KMS-11 (cell line): ENCODE measurements at regions not wholly inside any gene's neighbourhood (a gene's known extent, or its start where the extent isn't known, plus 50 kb on each side); places are given as distances from the start of the nearest gene placed in this dataset.

Experiments used
- H2AFZ ChIP-seq: fragments of 200-600 bp; sonication (generic); 2 replicates; pipeline ENCODE4 v1.6.1; 2016; ENCODE audit warnings: antibody characterized with exemption, mixed run types, low read depth
- H3K27ac ChIP-seq: fragments of 200-600 bp; sonication (generic); 2 replicates; pipeline ENCODE4 v1.6.1; 2016; ENCODE audit warnings: mild to moderate bottlenecking, mixed run types
- H3K27me3 ChIP-seq: fragments of 200-600 bp; sonication (generic); 2 replicates; pipeline ENCODE4 v1.6.1; 2017; ENCODE audit warnings: mild to moderate bottlenecking, low read depth, mixed run types, moderate library complexity; ENCODE audit not compliant: insufficient read depth
- H3K36me3 ChIP-seq: fragments of 200-600 bp; sonication (generic); 2 replicates; pipeline ENCODE4 v1.6.1; 2017; ENCODE audit warnings: mild to moderate bottlenecking, mixed run types; ENCODE audit not compliant: insufficient read depth
- H3K4me1 ChIP-seq: fragments of 200-600 bp; sonication (generic); 2 replicates; pipeline ENCODE4 v1.6.1; 2016; ENCODE audit warnings: mild to moderate bottlenecking, low read depth, mixed run types; ENCODE audit not compliant: poor library complexity, severe bottlenecking
- H3K4me2 ChIP-seq: fragments of 200-600 bp; sonication (generic); 2 replicates; pipeline ENCODE4 v1.7.0; 2016; ENCODE audit warnings: mild to moderate bottlenecking, mixed run types
- H3K4me3 ChIP-seq: fragments of 200-600 bp; sonication (generic); IDR thresholded peaks from 2 replicates; pipeline ENCODE4 v1.6.1; 2017; ENCODE audit warnings: low read depth, low read length, mixed read lengths; ENCODE audit not compliant: insufficient read depth
- H3K79me2 ChIP-seq: fragments of 200-600 bp; sonication (generic); 2 replicates; pipeline ENCODE4 v1.6.1; 2016; ENCODE audit warnings: low read depth, mixed run types; ENCODE audit not compliant: insufficient read depth
- H3K9ac ChIP-seq: fragments of 200-600 bp; sonication (generic); 2 replicates; pipeline ENCODE4 v1.6.1; 2016; ENCODE audit warnings: mild to moderate bottlenecking, mixed run types
- H4K20me1 ChIP-seq: fragments of 200-600 bp; sonication (generic); 2 replicates; pipeline ENCODE4 v1.6.1; 2016; ENCODE audit warnings: mild to moderate bottlenecking, mixed run types; ENCODE audit not compliant: insufficient read depth
- TF ChIP-seq, protein P1 (sequence below): fragments of 200-600 bp; sonication (generic); conservative IDR thresholded peaks from 2 replicates; pipeline ENCODE4 v1.6.1; 2017; ENCODE audit warnings: low read depth, mild to moderate bottlenecking, antibody characterized with exemption, low read length, moderate library complexity, mixed read lengths

DNA sequence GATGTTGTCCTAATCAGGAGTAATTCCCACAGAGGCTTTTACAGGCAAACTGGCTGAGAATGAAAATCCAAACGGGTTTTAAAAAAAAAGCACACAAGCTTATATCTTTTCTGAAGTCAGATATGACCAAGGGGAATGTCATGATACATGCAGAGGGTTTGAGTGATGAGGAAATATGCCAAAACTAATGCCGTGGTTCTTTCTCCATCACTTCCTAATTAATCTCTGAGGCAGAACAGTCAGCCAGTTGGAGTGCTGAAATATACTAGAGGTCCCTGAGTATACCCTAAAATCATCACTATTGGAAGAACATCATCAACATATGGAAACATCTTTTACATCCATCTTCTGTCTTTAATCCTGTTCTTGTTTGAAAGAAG, 160.8 kb upstream of the FAR2 start:
- no peak overlapping the region for H3K4me3 ChIP-seq
- H2AFZ ChIP-seq: no peak overlapping the region
- no peaks in the 10 kb centered on the region for H3K4me1 ChIP-seq
- no peak overlapping the region for H3K4me2 ChIP-seq
- no peaks in the 10 kb centered on the region for H3K27me3 ChIP-seq
- no peaks in the 10 kb centered on the region for H3K79me2 ChIP-seq
- H4K20me1 ChIP-seq: no peaks in the 10 kb centered on the region
- no peak overlapping the region for H3K9ac ChIP-seq
- TF ChIP-seq, protein P1, sequence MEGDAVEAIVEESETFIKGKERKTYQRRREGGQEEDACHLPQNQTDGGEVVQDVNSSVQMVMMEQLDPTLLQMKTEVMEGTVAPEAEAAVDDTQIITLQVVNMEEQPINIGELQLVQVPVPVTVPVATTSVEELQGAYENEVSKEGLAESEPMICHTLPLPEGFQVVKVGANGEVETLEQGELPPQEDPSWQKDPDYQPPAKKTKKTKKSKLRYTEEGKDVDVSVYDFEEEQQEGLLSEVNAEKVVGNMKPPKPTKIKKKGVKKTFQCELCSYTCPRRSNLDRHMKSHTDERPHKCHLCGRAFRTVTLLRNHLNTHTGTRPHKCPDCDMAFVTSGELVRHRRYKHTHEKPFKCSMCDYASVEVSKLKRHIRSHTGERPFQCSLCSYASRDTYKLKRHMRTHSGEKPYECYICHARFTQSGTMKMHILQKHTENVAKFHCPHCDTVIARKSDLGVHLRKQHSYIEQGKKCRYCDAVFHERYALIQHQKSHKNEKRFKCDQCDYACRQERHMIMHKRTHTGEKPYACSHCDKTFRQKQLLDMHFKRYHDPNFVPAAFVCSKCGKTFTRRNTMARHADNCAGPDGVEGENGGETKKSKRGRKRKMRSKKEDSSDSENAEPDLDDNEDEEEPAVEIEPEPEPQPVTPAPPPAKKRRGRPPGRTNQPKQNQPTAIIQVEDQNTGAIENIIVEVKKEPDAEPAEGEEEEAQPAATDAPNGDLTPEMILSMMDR: no peak
- H3K27ac ChIP-seq: no peak overlapping the region
- no peaks in the 10 kb centered on the region for H3K36me3 ChIP-seq

DNA sequence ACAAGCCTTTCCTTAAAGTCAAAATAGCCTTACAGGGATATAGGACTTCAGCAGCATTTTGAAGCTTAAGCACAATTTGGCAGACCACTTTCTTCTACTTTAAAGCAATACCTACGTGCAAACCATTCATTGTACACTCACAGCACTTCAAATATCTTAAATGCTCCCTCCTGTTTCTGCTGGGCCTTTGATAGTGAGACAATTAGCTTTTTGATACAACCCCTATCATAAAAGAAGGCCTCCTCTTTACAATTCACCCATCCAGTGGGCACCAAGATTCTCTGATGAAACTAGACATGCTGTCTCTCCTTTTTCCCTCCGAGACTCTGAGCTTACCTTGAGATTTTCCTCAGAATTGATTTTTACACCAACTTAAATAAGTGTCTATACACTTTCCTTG, 157.5 kb upstream of the FAR2 start:
- Histone ChIP-seq H3K9ac (no peak overlapping the region), H3K27ac (no peak overlapping the region), H4K20me1 (no peaks in the 10 kb centered on the region), H3K79me2 (no peaks in the 10 kb centered on the region), H3K4me2 (no peak overlapping the region), H3K27me3 (no peaks in the 10 kb centered on the region), H3K36me3 (no peaks in the 10 kb centered on the region), H3K4me1 (no peaks in the 10 kb centered on the region), H2AFZ (no peak overlapping the region), H3K4me3 (no peak overlapping the region)
- TF ChIP-seq, protein P1: no peak

DNA sequence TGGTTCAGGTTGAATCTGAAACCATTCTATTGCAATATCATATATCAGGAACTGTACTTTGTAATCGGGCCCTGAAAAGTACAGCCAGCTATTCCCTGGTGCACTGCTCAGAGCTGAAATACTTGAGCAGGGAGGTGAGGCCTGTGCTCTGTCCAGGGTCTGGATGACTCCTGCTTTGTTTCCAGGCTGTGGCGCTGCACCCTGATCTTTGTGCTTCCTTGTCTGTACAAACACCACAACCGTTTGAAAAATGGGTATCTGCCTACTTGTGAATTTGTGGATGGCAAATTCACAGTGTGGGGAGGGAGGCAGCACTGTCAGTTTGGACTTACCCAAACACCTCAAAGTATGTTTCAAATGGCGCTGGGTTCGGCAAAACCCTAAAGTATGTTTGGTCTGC, 155.4 kb upstream of the FAR2 start:
- Histone ChIP-seq H3K4me2 (no peak overlapping the region), H3K4me1 (no peaks in the 10 kb centered on the region), H3K27me3 (no peaks in the 10 kb centered on the region), H4K20me1 (no peaks in the 10 kb centered on the region), H3K4me3 (no peak overlapping the region), H3K36me3 (no peaks in the 10 kb centered on the region), H2AFZ (no peak overlapping the region), H3K27ac (no peak overlapping the region), H3K9ac (no peak overlapping the region), H3K79me2 (no peaks in the 10 kb centered on the region)
- TF ChIP-seq, protein P1: no peak

DNA sequence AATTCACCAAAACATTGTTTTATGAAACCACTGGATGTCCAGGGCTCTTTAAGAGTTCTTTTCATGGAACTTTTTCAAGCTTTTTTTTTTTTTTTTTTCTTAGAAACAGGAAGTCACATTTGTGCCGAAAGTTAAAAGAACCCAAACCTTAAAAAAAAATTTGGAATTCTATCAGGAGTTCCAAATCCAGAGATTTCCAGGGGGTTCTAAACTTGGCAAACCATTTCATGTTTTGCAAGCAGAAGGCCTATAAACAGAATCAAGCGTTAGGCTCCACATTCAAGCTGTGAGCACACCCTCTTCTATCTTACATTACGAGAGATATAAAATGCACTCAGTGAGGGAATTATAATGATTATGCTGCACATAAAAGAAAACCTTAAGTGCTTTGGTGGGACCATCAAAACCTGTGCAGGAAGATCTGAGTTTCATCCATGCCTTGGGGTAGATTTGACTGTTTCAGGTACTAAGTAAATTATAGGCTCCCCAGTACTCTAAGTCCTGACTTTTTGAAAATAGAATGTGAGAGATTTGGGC, 154.8 kb upstream of the FAR2 start:
- H3K9ac ChIP-seq: no peak overlapping the region
- no peaks in the 10 kb centered on the region for H3K4me1 ChIP-seq
- H4K20me1 ChIP-seq: no peaks in the 10 kb centered on the region
- H3K4me3 ChIP-seq: no peak overlapping the region
- H3K79me2 ChIP-seq: no peaks in the 10 kb centered on the region
- no peaks in the 10 kb centered on the region for H3K27me3 ChIP-seq
- H3K36me3 ChIP-seq: no peaks in the 10 kb centered on the region
- no peak overlapping the region for H2AFZ ChIP-seq
- no peak overlapping the region for H3K4me2 ChIP-seq
- H3K27ac ChIP-seq: no peak overlapping the region
- TF ChIP-seq, protein P1: no peak

DNA sequence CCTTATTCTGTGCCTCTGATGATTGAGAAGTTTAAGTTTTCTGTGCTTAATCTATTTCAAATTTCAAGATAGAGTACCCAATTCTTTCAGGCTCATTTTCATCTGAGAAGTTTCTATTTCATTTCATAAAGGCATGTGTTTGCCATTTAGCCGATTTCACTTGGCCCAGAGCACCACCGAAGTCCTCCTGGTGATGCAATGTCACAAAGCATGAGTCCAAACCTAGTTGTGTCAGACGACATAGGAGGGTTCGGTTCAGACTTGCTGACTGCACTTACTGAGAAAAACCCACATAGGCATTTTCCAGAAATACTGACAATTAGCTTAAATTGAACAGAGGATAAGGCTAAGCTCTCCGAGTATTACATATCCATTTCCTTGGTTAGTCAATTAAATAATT, 152.4 kb upstream of the FAR2 start:
- Histone ChIP-seq H4K20me1 (no peaks in the 10 kb centered on the region), H3K4me2 (no peak overlapping the region), H2AFZ (no peak overlapping the region), H3K4me3 (no peak overlapping the region), H3K9ac (no peak overlapping the region), H3K36me3 (no peaks in the 10 kb centered on the region), H3K27ac (no peak overlapping the region), H3K79me2 (no peaks in the 10 kb centered on the region), H3K4me1 (no peaks in the 10 kb centered on the region), H3K27me3 (no peaks in the 10 kb centered on the region)
- TF ChIP-seq, protein P1: no peak
